Neural cell (in vitro differentiated cells): ENCODE measurements at regions not wholly inside any gene's neighbourhood (a gene's known extent, or its start where the extent isn't known, plus 50 kb on each side); places are given as distances from the start of the nearest gene placed in this dataset.

ENCODE experiments used
- CTCF ChIP-seq: fragments of 450-650 bp; IDR thresholded peaks from 2 replicates; pipeline ENCODE4 v1.5.1; 2014; ENCODE audit warnings: antibody characterized with exemption, mild to moderate bottlenecking, moderate library complexity; ENCODE audit not compliant: poor library complexity, severe bottlenecking
- EZH2 ChIP-seq: fragments of 200-600, 300-800 bp; shearing (Covaris generic), sonication (generic); IDR thresholded peaks from 2 replicates; pipeline ENCODE4 v1.6.1; 2014; ENCODE audit warnings: antibody characterized with exemption, low read length, borderline replicate concordance, mild to moderate bottlenecking; ENCODE audit not compliant: insufficient read depth, poor library complexity, severe bottlenecking
- POLR2AphosphoS5 ChIP-seq: IDR thresholded peaks from 2 replicates; pipeline ENCODE4 v1.6.1; 2012
- TAF1 ChIP-seq: IDR thresholded peaks from 2 replicates; pipeline ENCODE4 v1.6.1; 2012; ENCODE audit warnings: low read depth
- TF ChIP-seq, protein P1 (sequence below): IDR thresholded peaks from 2 replicates; pipeline ENCODE4 v1.6.1; 2012; ENCODE audit warnings: borderline replicate concordance

DNA sequence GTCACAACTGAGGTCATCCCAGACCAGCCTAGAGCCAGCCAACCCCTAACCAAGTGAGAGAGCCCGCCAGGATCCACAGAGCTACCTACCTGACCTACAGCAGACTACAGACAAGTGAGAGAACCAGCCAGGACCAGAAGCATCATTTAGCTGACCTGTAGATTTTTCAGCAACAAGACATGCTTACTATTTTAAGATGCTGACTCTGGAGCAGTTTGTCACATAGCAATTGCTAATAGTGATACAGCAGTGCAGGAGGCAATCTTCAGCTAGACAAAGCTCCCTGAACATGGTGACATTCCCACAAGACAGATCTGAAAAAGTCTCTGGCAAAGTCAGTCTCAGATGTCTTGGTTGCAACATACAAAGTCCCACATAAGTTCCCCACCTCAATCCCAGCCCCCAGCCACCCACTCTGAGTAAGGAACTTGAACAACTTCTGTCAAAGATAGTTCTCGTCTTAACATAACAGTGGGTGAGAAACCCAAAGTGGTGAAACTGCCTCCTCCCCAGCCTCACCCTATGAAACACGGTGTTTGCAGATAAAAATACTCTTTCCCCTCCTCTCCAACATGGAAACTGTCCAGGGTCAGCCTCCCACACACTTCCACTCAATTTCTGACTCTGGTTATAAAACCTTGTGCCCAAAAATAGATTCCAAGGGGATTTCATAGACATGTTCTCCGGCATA, 120.3 kb upstream of the SLC6A11 start:
- TF ChIP-seq, protein P1, sequence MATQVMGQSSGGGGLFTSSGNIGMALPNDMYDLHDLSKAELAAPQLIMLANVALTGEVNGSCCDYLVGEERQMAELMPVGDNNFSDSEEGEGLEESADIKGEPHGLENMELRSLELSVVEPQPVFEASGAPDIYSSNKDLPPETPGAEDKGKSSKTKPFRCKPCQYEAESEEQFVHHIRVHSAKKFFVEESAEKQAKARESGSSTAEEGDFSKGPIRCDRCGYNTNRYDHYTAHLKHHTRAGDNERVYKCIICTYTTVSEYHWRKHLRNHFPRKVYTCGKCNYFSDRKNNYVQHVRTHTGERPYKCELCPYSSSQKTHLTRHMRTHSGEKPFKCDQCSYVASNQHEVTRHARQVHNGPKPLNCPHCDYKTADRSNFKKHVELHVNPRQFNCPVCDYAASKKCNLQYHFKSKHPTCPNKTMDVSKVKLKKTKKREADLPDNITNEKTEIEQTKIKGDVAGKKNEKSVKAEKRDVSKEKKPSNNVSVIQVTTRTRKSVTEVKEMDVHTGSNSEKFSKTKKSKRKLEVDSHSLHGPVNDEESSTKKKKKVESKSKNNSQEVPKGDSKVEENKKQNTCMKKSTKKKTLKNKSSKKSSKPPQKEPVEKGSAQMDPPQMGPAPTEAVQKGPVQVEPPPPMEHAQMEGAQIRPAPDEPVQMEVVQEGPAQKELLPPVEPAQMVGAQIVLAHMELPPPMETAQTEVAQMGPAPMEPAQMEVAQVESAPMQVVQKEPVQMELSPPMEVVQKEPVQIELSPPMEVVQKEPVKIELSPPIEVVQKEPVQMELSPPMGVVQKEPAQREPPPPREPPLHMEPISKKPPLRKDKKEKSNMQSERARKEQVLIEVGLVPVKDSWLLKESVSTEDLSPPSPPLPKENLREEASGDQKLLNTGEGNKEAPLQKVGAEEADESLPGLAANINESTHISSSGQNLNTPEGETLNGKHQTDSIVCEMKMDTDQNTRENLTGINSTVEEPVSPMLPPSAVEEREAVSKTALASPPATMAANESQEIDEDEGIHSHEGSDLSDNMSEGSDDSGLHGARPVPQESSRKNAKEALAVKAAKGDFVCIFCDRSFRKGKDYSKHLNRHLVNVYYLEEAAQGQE: no peak
- TF ChIP-seq CTCF (no peak), POLR2AphosphoS5 (no peak), TAF1 (no peak), EZH2 (no peak)
